PC-3 (cell line): ENCODE measurements at regions not wholly inside any gene's neighbourhood (a gene's known extent, or its start where the extent isn't known, plus 50 kb on each side); places are given as distances from the start of the nearest gene placed in this dataset.

Source experiments
- ATAC-seq: fragments of 200-7000 bp; cut with Tn5 transposase; 2 replicates; pipeline ENCODE4 v1.9.1; 2020; ENCODE audit warnings: mild to moderate bottlenecking, moderate library complexity
- BruUV-seq: library from RNA; stranded (reverse); fragments of 400-500 nt; replicated peaks from 2 replicates; lab custom pipeline; 2021; lab: Mats Ljungman, UMichigan
- CTCF ChIA-PET: fragments of 300-600 bp; sonication (Branson Sonifier 250); formaldehyde crosslinking; loops from one replicate; lab custom pipeline; 2022; ENCODE audit warnings: antibody characterized with exemption; lab: Charles Lee
- POLR2A ChIA-PET: fragments of 300-600 bp; sonication (Branson Sonifier 250); formaldehyde crosslinking; loops from one replicate; lab custom pipeline; 2022; ENCODE audit warnings: antibody characterized with exemption; ENCODE audit not compliant: unreplicated experiment; lab: Charles Lee
- DNase-seq: peaks from one replicate; pipeline ENCODE4 v3.0.0-alpha.2; 2015
- H2AFZ ChIP-seq: fragments of 300-600 bp; sonication (generic); 2 replicates; pipeline ENCODE4 v1.6.0; 2016; ENCODE audit warnings: antibody characterized with exemption, low read length
- H3F3A ChIP-seq: fragments of 300-600 bp; sonication (generic); one replicate; pipeline ENCODE4 v1.6.0; 2017; ENCODE audit warnings: antibody characterized with exemption, low read length, control low read depth, mild to moderate bottlenecking; ENCODE audit not compliant: unreplicated experiment
- H3K27ac ChIP-seq: fragments of 300-600 bp; sonication (generic); 2 replicates; pipeline ENCODE4 v1.5.1; 2016; ENCODE audit warnings: mild to moderate bottlenecking, low read length
- H3K27me3 ChIP-seq: fragments of 300-600 bp; sonication (generic); 2 replicates; pipeline ENCODE4 v1.6.1; 2016; ENCODE audit warnings: low read length, mixed read lengths
- H3K36me3 ChIP-seq: fragments of 300-600 bp; sonication (generic); 2 replicates; pipeline ENCODE4 v1.6.1; 2016; ENCODE audit warnings: low read depth, mixed run types, low read length, mixed read lengths
- H3K4me1 ChIP-seq: fragments of 300-600 bp; sonication (generic); 2 replicates; pipeline ENCODE4 v1.5.1; 2016; ENCODE audit warnings: low read length; ENCODE audit not compliant: insufficient read depth
- H3K4me2 ChIP-seq: fragments of 300-600 bp; sonication (generic); 2 replicates; pipeline ENCODE4 v1.6.0; 2016; ENCODE audit warnings: low read length
- H3K4me3 ChIP-seq: fragments of 300-600 bp; sonication (generic); 2 replicates; pipeline ENCODE4 v1.5.1; 2016; ENCODE audit warnings: mild to moderate bottlenecking, low read length, mixed read lengths
- H3K79me2 ChIP-seq: fragments of 300-600 bp; sonication (generic); 2 replicates; pipeline ENCODE4 v1.6.1; 2017; ENCODE audit warnings: low read length, mixed read lengths
- H3K9ac ChIP-seq: fragments of 300-600 bp; sonication (generic); 2 replicates; pipeline ENCODE4 v1.6.0; 2016; ENCODE audit warnings: mild to moderate bottlenecking, low read length
- H3K9me2 ChIP-seq: fragments of 300-600 bp; sonication (generic); replicated peaks from 2 replicates; pipeline ENCODE4 v1.6.1; 2016; ENCODE audit warnings: mixed run types, low read length, mixed read lengths
- H3K9me3 ChIP-seq: fragments of 300-600 bp; sonication (generic); 2 replicates; pipeline ENCODE4 v1.6.1; 2016; ENCODE audit warnings: low read length, mixed read lengths
- H4K20me1 ChIP-seq: fragments of 300-600 bp; sonication (generic); 2 replicates; pipeline ENCODE4 v1.6.1; 2016; ENCODE audit warnings: low read length, mixed read lengths
- CTCF ChIP-seq: fragments of 300-600 bp; sonication (generic); conservative IDR thresholded peaks from 2 replicates; pipeline ENCODE4 v1.5.1; 2017; ENCODE audit warnings: antibody characterized with exemption, low read depth, mild to moderate bottlenecking, low read length
- EZH2 ChIP-seq: fragments of 300-600 bp; sonication (generic); IDR thresholded peaks from one replicate; pipeline ENCODE4 v1.6.1; 2017; ENCODE audit warnings: antibody characterized with exemption, mild to moderate bottlenecking, low read length; ENCODE audit not compliant: unreplicated experiment
- EZH2phosphoT487 ChIP-seq: fragments of 300-600 bp; sonication (generic); IDR thresholded peaks from 2 replicates; pipeline ENCODE4 v1.6.1; 2018; ENCODE audit warnings: mild to moderate bottlenecking, antibody characterized with exemption, low read length, borderline replicate concordance
- intact Hi-C: fragments of 100-400 bp; cut with micrococcal nuclease; formaldehyde crosslinking; loops from 2 replicates; pipeline ENCODE4 v1.9.0; 2023

DNA sequence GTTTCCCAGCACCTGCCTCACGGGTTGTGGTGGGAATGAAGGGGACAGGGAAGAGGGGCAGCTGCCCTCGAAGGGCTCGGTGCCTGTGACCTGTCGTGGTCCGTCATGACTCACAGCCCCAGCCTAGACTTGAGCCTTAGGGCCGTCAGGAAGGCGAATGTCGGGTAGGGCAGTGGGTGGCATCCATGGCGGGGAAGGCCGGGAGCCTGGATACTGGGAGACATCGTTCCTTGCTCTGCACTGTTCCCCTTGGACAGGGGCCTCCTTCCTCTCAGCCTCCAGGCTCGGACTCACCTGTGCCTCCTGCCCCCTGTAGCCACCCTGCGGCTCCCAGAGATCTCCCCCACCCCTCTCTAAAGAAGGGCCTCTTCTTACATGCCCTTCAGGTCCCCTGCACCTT lies 52.2 kb upstream of the APCDD1L start:
- Histone ChIP-seq H3F3A (no peaks in the 10 kb centered on the region), H3K4me3 (no peak overlapping the region), H3K9me2 (no peaks in the 10 kb centered on the region), H2AFZ (no peak overlapping the region), H3K4me1 (no peaks in the 10 kb centered on the region), H4K20me1 (no peaks in the 10 kb centered on the region), H3K4me2 (no peak overlapping the region), H3K36me3 (no peaks in the 10 kb centered on the region), H3K9ac (no peak overlapping the region), H3K27me3 (no peaks in the 10 kb centered on the region), H3K27ac (no peak overlapping the region), H3K79me2 (no peaks in the 10 kb centered on the region), H3K9me3 (no peaks in the 10 kb centered on the region)
- no TSS peak for BruUV-seq
- ATAC-seq = no peak
- no peak for DNase-seq
- intact Hi-C loops = no loop called here
- TF ChIP-seq EZH2 (no peak), EZH2phosphoT487 (no peak), CTCF (no peak)
- POLR2A ChIA-PET = no interaction called here
- CTCF ChIA-PET = no interaction called here

DNA sequence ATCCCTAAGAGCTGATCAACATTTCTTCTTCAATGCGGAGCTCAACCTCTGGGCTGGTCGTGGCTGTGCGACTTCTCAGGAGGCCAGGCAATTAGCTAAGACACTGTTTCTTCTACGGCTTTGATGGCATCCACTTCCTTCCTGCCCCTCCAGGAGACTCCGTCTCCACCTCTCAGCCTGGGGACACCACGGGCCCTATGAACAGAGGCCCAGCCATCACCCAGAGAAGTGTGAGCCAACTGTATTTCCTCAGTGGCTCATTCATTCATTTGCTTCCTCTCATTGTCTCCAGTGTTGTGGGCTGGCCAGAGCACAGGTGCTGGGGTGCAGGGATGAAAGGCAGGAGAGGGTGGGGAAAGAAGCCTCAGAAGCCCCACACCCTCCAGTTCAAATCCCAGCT lies 51.8 kb upstream of the APCDD1L start:
- H3K27me3 ChIP-seq = no peaks in the 10 kb centered on the region
- ChIA-PET CTCF (no interaction called here), POLR2A (no interaction called here)
- BruUV-seq = no TSS peak
- no peaks in the 10 kb centered on the region for H3K9me3 ChIP-seq
- no peaks in the 10 kb centered on the region for H4K20me1 ChIP-seq
- no peak overlapping the region for H3K9ac ChIP-seq
- intact Hi-C loops = no loop called here
- no peaks in the 10 kb centered on the region for H3K36me3 ChIP-seq
- TF ChIP-seq EZH2phosphoT487 (no peak), CTCF (no peak), EZH2 (no peak)
- H2AFZ ChIP-seq = no peak overlapping the region
- no peaks in the 10 kb centered on the region for H3K79me2 ChIP-seq
- DNase-seq = no peak
- no peaks in the 10 kb centered on the region for H3F3A ChIP-seq
- no peak for ATAC-seq
- H3K27ac ChIP-seq = no peak overlapping the region
- no peak overlapping the region for H3K4me3 ChIP-seq
- no peaks in the 10 kb centered on the region for H3K9me2 ChIP-seq
- no peaks in the 10 kb centered on the region for H3K4me1 ChIP-seq
- no peak overlapping the region for H3K4me2 ChIP-seq

DNA sequence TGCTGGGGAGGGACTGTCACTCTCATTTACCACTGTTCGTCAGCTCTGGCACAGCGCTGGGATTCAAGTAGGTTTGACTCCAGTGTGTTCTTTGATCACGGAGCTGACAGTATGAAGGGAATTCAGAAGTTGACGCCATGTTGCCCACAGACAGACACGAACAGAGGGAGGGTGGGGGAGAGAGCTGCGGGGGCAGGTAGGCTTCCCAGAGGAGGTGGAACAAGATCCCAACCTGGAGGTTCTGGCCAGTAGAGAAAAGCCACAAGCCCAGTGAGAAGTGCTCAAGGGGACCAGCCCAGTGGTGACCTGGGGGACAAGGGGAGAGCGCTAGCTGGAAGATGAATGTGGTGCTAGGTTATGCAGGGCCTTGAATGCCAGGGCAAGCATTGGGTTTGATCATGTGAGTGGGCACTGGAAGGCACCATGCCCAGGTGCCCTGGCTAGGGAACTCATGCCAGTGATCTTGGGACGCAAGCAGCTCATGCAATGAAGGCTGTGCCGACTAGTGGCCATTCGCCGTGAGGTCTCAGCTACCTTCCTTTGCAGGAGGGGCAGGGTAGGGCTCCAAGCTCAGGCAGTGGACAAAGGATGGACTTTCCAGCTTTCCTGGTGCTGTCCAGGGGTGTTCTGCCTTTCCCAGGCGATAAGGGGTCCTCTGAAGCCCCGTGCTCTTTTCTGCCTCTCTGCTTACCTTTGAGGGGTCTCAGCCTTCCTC lies 50.4 kb upstream of the APCDD1L start:
- no peaks in the 10 kb centered on the region for H3K9me2 ChIP-seq
- H3K4me3 ChIP-seq = no peak overlapping the region
- no peak overlapping the region for H3K4me2 ChIP-seq
- no peak overlapping the region for H3K9ac ChIP-seq
- no peaks in the 10 kb centered on the region for H3F3A ChIP-seq
- no peaks in the 10 kb centered on the region for H3K36me3 ChIP-seq
- H3K79me2 ChIP-seq = no peaks in the 10 kb centered on the region
- POLR2A ChIA-PET = no interaction called here
- no TSS peak for BruUV-seq
- H3K27ac ChIP-seq = no peak overlapping the region
- intact Hi-C loops = no loop called here
- H4K20me1 ChIP-seq = no peaks in the 10 kb centered on the region
- TF ChIP-seq EZH2 (no peak), EZH2phosphoT487 (no peak), CTCF (no peak)
- H3K9me3 ChIP-seq = no peaks in the 10 kb centered on the region
- CTCF ChIA-PET = no interaction called here
- no peaks in the 10 kb centered on the region for H3K27me3 ChIP-seq
- no peaks in the 10 kb centered on the region for H3K4me1 ChIP-seq
- DNase-seq (no peak), ATAC-seq (no peak)
- no peak overlapping the region for H2AFZ ChIP-seq
